ENCODE measurements at regions not wholly inside any gene's neighbourhood (a gene's known extent, or its start where the extent isn't known, plus 50 kb on each side); places are given as distances from the start of the nearest gene placed in this dataset.

GRCh38 chrX:6826856-6827255, 291.9 kb upstream of the VCX3A start:
- Histone ChIP-seq H3K4me1 (ENCODE audit: control insufficient read depth in 2 of 2, insufficient read depth in 2 of 2, low read length in 2 of 2) (no peaks in the 10 kb centered on the region), H3K27ac (ENCODE audit: low read length in 2 of 2) (no peak overlapping the region), H3K79me2 (ENCODE audit: control insufficient read depth, insufficient read depth, low read length) (no peaks in the 10 kb centered on the region), H4K20me1 (ENCODE audit: control insufficient read depth, insufficient read depth, low read length, poor library complexity, severe bottlenecking) (no peaks in the 10 kb centered on the region), H2AFZ (ENCODE audit: insufficient read depth, low read depth, low read length, poor library complexity, severe bottlenecking) (no peak overlapping the region), H3K4me2 (replicated peaks; ENCODE audit: low read depth, low read length, poor library complexity, severe bottlenecking) (no peak overlapping the region), H3K27me3 (replicated peaks in 1 of 4; ENCODE audit: control extremely low read depth in 1 of 4, control insufficient read depth in 3 of 4, insufficient read depth in 4 of 4, low read length in 3 of 4) (no peaks in the 10 kb centered on the region), H3K9me3 (ENCODE audit: control extremely low read depth in 1 of 3, control insufficient read depth in 2 of 3, insufficient read depth in 1 of 3, low read length in 2 of 3) (no peaks in the 10 kb centered on the region), H3K4me3 (ENCODE audit: control extremely low read depth in 1 of 5, extremely low read depth in 1 of 5, insufficient read depth in 1 of 5, low read depth in 2 of 5, low read length in 4 of 5) (no peak overlapping the region), H3K9ac (ENCODE audit: low read length) (no peak overlapping the region), H3K36me3 (replicated peaks in 1 of 2; ENCODE audit: control extremely low read depth in 1 of 2, control insufficient read depth in 1 of 2, extremely low read depth in 1 of 2, insufficient read depth in 2 of 2, low read length in 1 of 2) (no peaks in the 10 kb centered on the region)
- H3K9me3 Mint-ChIP-seq (ENCODE audit: insufficient read depth) = no peaks in the 10 kb centered on the region
- DNase-seq (no peak), ATAC-seq (ENCODE audit: low read depth) (no peak)
- intact Hi-C loops (cut with micrococcal nuclease) = no loop called here
- H3K4me1 Mint-ChIP-seq = no peaks in the 10 kb centered on the region
- H3K27ac Mint-ChIP-seq = no peak overlapping the region
- POLR2A ChIA-PET = no interaction called here
- no peaks in the 10 kb centered on the region for H3K27me3 Mint-ChIP-seq
- CTCF ChIA-PET = no interaction called here
- TF ChIP-seq EZH2 (IDR thresholded peaks at IDR 0.05; ENCODE audit: borderline replicate concordance, insufficient read depth, low read depth, low read length, poor library complexity, severe bottlenecking) (no peak), CTCF (IDR thresholded peaks at IDR 0.05) (no peak)
- WGBS (ENCODE audit: insufficient coverage) = no CpG with 5 or more reads among the region's 3 CpGs
- H3K4me3 Mint-ChIP-seq = no peak overlapping the region

GRCh38 chrX:6821730-6822129, 286.8 kb upstream of the VCX3A start:
- Histone ChIP-seq H3K27me3 (replicated peaks in 1 of 4; ENCODE audit: control extremely low read depth in 1 of 4, control insufficient read depth in 3 of 4, insufficient read depth in 4 of 4, low read length in 3 of 4) (no peaks in the 10 kb centered on the region), H3K4me1 (ENCODE audit: control insufficient read depth in 2 of 2, insufficient read depth in 2 of 2, low read length in 2 of 2) (no peaks in the 10 kb centered on the region), H3K36me3 (replicated peaks in 1 of 2; ENCODE audit: control extremely low read depth in 1 of 2, control insufficient read depth in 1 of 2, extremely low read depth in 1 of 2, insufficient read depth in 2 of 2, low read length in 1 of 2) (no peaks in the 10 kb centered on the region), H3K27ac (ENCODE audit: low read length in 2 of 2) (no peak overlapping the region), H3K79me2 (ENCODE audit: control insufficient read depth, insufficient read depth, low read length) (no peaks in the 10 kb centered on the region), H2AFZ (ENCODE audit: insufficient read depth, low read depth, low read length, poor library complexity, severe bottlenecking) (no peak overlapping the region), H3K9ac (ENCODE audit: low read length) (no peak overlapping the region), H4K20me1 (ENCODE audit: control insufficient read depth, insufficient read depth, low read length, poor library complexity, severe bottlenecking) (no peaks in the 10 kb centered on the region), H3K9me3 (ENCODE audit: control extremely low read depth in 1 of 3, control insufficient read depth in 2 of 3, insufficient read depth in 1 of 3, low read length in 2 of 3) (no peaks in the 10 kb centered on the region), H3K4me3 (ENCODE audit: control extremely low read depth in 1 of 5, extremely low read depth in 1 of 5, insufficient read depth in 1 of 5, low read depth in 2 of 5, low read length in 4 of 5) (no peak overlapping the region), H3K4me2 (replicated peaks; ENCODE audit: low read depth, low read length, poor library complexity, severe bottlenecking) (no peak overlapping the region)
- Mint-ChIP-seq H3K9me3 (ENCODE audit: insufficient read depth) (no peaks in the 10 kb centered on the region), H3K27ac (no peak overlapping the region), H3K4me1 (no peaks in the 10 kb centered on the region), H3K27me3 (no peaks in the 10 kb centered on the region), H3K4me3 (no peak overlapping the region)
- WGBS (ENCODE audit: insufficient coverage) = 90% methylated on average over 3 of the region's 6 CpGs
- no peak for DNase-seq
- TF ChIP-seq CTCF (IDR thresholded peaks at IDR 0.05) = no peak
- TF ChIP-seq EZH2 (IDR thresholded peaks at IDR 0.05; ENCODE audit: borderline replicate concordance, insufficient read depth, low read depth, low read length, poor library complexity, severe bottlenecking) = no peak
- POLR2A ChIA-PET = no interaction called here
- CTCF ChIA-PET = no interaction called here
- intact Hi-C loops (cut with micrococcal nuclease) = no loop called here
- ATAC-seq (ENCODE audit: low read depth) = no peak

Measured in B cell (primary cell).